Inflammatory macrophage treated with lipopolysaccharide for 4 hours (primary cell): ENCODE measurements at regions not wholly inside any gene's neighbourhood (a gene's known extent, or its start where the extent isn't known, plus 50 kb on each side); places are given as distances from the start of the nearest gene placed in this dataset.

ENCODE experiments used
- DNase-seq: peaks from one replicate; pipeline ENCODE4 v3.0.0-alpha.2; 2020

GRCh38 chrX:51798701-51799100 lies 55.5 kb downstream of the GSPT2 start:
- no peak for DNase-seq

GRCh38 chrX:51802917-51803688 lies 59.9 kb downstream of the GSPT2 start:
- peak; percentile 27 for DNase-seq

GRCh38 chrX:51803833-51804232 lies 60.6 kb downstream of the GSPT2 start:
- peak; percentile 13 for DNase-seq

GRCh38 chrX:51804741-51805140 lies 61.5 kb downstream of the GSPT2 start:
- no peak for DNase-seq

- no peak for DNase-seq
These were observed 70.7 kb downstream of the GSPT2 start for GRCh38 chrX:51813886-51814460.

- DNase-seq, result peak; percentile 73
These were observed 69.4 kb upstream of the MAGED1 start for GRCh38 chrX:51824061-51824460.

GRCh38 chrX:51825436-51825835 lies 68.0 kb upstream of the MAGED1 start:
- no peak for DNase-seq

GRCh38 chrX:51834076-51834475 lies 59.3 kb upstream of the MAGED1 start:
- DNase-seq, result no peak

GRCh38 chrX:51836823-51837222 lies 56.6 kb upstream of the MAGED1 start:
- no peak for DNase-seq

- no peak for DNase-seq
These were observed 56.0 kb upstream of the MAGED1 start for GRCh38 chrX:51837451-51837850.

GRCh38 chrX:51837921-51838320 lies 55.5 kb upstream of the MAGED1 start:
- DNase-seq, result no peak
